AG09309 (cell line): ENCODE measurements at regions not wholly inside any gene's neighbourhood (a gene's known extent, or its start where the extent isn't known, plus 50 kb on each side); places are given as distances from the start of the nearest gene placed in this dataset.

Experiments used
- DNase-seq: peaks from one replicate; pipeline ENCODE4 v3.0.0-alpha.2; 2010; ENCODE audit warnings: low read depth
- H3K4me3 ChIP-seq: 2 replicates; pipeline ENCODE4 v1.5.1; 2011; ENCODE audit warnings: mild to moderate bottlenecking, low read depth, low read length, moderate library complexity; ENCODE audit not compliant: control insufficient read depth
- CTCF ChIP-seq: IDR thresholded peaks from 2 replicates; pipeline ENCODE4 v1.5.1; 2011; ENCODE audit warnings: mild to moderate bottlenecking, low read depth, low read length, inconsistent platforms; ENCODE audit not compliant: insufficient read depth, control insufficient read depth; ENCODE audit errors: missing control alignments

GRCh38 chr11:79541466-79541865 lies 100.6 kb upstream of the TENM4 start:
- no peak for TF ChIP-seq CTCF
- no peak overlapping the region for H3K4me3 ChIP-seq
- no peak for DNase-seq

GRCh38 chr11:79538775-79539174 lies 97.9 kb upstream of the TENM4 start:
- no peak for DNase-seq
- no peak overlapping the region for H3K4me3 ChIP-seq
- no peak for TF ChIP-seq CTCF

DNA sequence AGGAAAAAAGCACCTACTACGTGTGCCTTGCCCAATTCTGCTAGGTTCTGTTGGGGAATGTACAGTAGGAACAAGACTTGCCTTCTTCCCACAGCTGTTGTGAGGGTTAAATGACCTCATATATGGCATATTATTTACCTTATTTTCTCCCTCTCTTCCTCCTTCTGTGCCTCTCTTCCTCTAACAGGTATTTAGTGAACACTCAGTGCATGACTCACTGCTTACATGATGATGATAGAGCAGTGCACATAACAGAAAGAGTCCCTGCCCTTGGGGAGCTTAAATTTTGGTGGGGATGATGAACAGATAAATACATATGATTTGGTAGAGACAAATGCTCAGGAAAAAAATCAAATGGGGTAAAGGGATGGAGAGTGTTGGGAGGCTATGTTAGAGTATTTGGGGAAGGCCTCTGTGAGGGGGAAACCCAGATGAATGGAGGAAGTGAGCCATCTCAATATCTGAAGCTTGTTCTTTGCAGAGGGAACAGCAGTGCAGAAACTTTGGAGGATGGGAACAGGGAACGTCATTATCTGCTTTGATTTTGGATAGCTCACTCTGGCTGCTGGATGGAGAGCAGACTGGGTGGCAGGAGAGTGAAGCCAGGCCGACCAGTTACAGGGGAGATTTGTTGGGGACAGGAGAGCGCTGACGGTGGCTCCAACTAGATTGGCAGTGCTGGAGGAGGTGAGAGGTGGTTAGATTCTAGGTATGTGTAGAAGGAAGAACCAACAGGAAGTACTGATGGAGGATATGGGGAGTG lies 95.5 kb upstream of the TENM4 start:
- no peak overlapping the region for H3K4me3 ChIP-seq
- TF ChIP-seq CTCF, result no peak
- no peak for DNase-seq

- no peak for TF ChIP-seq CTCF
- no peak for DNase-seq
- no peak overlapping the region for H3K4me3 ChIP-seq
These were observed 94.8 kb upstream of the TENM4 start for GRCh38 chr11:79535606-79536005.

DNA sequence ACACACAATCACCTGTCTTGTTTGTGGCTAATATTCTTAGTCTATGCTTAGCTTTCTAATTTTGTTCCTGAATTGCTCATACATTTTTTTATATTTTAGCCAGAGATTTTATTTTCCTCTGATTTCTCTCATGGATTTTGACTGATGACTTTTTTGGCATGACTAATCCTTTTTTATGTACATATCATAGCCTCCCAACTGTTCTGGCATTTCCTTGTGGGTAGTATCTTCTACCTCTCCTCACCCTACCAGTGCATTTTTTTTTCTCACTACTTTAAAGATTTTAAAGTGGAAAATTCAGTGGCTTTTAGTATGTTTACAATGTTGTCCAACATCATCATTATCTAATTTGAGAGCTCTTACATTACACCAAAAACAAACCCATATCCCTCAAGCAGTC lies 84.4 kb upstream of the TENM4 start:
- H3K4me3 ChIP-seq, result no peak overlapping the region
- no peak for TF ChIP-seq CTCF

DNA sequence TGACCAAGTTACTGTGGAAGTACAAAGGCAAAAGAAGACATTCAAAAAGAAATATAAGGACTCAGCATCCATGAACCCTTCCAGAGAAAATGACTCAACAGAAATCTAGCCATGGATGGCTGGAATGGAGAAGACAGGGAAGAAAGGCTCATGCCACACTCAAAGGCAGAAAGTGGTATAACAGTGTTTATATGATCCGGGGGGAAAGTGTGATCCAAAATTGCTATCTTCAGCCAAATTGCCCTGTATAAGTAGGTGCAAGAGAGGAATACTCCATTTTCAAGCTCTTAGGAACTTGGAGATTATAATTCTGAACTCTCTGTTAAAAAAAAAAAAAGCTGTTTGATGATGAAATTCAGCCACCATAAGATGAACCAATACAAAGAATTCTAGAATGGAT lies 81.8 kb upstream of the TENM4 start:
- no peak for DNase-seq
- H3K4me3 ChIP-seq, result no peak overlapping the region
- no peak for TF ChIP-seq CTCF

More for the DNA sequence above, 84.4 kb upstream of the TENM4 start:
- DNase-seq, result no peak
